GM21526 (cell line): ENCODE measurements at regions not wholly inside any gene's neighbourhood (a gene's known extent, or its start where the extent isn't known, plus 50 kb on each side); places are given as distances from the start of the nearest gene placed in this dataset.
"Not testable (repeated sequence)": the region's sequence is repeated elsewhere in the genome, so short reads cannot be mapped to it uniquely, and the experiment has no call there.

Experiments
- ATAC-seq: cut with Tn5 transposase; IDR thresholded peaks from one replicate; pipeline ENCODE4 v1.9.1; 2021; ENCODE audit warnings: moderate library complexity; ENCODE audit not compliant: unreplicated experiment, low FRiP score

- no peak for ATAC-seq
Observed at GRCh38 chr2:66251573-66251972, 183.4 kb upstream of the MEIS1 start.

DNA sequence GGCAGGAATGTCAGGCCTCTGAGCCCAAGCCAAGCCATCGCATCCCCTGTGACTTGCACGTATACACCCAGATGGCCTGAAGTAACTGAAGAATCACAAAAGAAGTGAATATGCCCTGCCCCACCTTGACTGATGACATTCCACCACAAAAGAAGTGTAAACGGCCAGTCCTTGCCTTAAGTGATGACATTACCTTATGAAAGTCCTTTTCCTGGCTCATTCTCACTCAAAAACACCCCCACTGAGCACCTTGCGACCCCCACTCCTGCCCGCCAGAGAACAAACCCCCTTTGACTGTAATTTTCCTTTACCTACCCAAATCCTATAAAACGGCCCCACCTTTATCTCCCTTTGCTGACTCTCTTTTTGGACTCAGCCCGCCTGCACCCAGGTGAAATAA is 185.8 kb upstream of the MEIS1 start:
- not testable (repeated sequence) for ATAC-seq

DNA sequence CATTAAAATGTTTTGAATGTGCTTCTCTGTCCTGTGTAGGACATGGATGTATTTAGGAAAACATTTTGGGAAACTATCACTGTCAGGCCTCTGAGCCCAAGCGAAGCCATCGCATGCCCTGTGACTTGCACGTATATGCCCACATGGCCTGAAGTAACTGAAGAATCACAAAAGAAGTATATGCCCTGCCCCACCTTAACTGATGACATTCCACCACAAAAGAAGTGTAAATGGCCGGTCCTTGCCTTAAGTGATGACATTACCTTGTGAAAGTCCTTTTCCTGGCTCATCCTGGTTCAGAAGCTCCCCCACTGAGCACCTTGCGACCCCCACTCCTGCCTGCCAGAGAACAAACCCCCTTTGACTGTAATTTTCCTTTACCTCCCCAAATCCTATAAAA is 191.1 kb upstream of the MEIS1 start:
- not testable (repeated sequence) for ATAC-seq

DNA sequence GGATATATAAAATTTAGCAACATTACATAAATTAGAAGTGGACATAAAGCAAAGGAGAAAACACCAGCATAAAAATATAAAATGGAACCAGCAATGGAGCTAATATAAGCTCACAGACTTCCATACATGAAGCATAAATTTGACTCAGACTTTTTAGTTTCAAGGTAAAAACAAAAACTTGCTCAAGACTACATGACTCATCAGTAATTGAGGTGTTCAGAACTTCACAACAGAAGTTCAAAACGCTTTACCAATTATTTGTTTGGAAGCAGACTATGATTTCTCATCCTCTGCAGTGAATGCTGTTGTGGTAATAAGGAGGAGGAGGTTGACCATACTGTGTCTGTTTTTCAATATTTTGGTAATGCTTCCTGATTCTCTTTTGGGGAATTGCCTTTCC is 192.0 kb upstream of the MEIS1 start:
- ATAC-seq = not testable (repeated sequence)

DNA sequence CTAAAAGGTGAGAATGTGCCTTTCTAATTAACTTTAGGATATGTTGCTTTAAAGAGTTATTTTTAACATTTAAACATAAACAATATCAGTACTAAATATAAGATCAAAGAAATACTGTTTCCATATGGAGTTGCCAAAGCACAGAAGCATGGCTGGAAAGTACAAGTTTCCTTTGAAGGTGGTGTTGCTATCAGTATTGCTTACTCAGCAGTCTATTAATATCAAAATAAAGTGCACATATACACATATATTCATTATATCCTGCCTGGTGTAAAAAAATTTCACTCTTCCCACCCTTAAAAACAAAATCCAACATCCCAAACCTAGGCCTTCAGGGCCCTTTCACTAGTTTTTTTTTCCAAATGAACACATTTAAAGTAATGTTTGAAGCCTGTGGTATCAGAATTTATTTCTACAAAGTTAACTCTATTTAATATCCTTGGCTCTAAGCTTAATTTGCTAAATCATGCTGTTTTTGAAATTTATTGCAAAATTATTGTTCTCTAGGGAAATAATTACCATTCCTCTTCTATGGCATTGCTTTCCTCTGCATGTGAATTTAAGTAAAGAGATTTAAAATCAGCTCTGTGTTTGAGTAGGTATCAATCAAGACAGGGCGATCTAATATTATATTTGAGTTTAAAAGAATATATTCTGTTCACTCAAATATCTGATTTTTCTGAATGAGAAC is 192.7 kb upstream of the MEIS1 start:
- no peak for ATAC-seq

GRCh38 chr2:66240286-66240685 is 194.6 kb upstream of the MEIS1 start:
- ATAC-seq = no peak

GRCh38 chr2:66239655-66240054 is 195.3 kb upstream of the MEIS1 start:
- no peak for ATAC-seq

- ATAC-seq = no peak
Observed at GRCh38 chr2:66237803-66238379, 197.0 kb upstream of the MEIS1 start.

- ATAC-seq = no peak
Observed at GRCh38 chr2:66236816-66237802, 197.8 kb upstream of the MEIS1 start.

- ATAC-seq = no peak
Observed at GRCh38 chr2:66236067-66236685, 198.7 kb upstream of the MEIS1 start.

- no peak for ATAC-seq
Observed at GRCh38 chr2:66235428-66235827, 199.5 kb upstream of the MEIS1 start.

GRCh38 chr2:66233981-66234380 is 200.9 kb upstream of the MEIS1 start:
- ATAC-seq = no peak

DNA sequence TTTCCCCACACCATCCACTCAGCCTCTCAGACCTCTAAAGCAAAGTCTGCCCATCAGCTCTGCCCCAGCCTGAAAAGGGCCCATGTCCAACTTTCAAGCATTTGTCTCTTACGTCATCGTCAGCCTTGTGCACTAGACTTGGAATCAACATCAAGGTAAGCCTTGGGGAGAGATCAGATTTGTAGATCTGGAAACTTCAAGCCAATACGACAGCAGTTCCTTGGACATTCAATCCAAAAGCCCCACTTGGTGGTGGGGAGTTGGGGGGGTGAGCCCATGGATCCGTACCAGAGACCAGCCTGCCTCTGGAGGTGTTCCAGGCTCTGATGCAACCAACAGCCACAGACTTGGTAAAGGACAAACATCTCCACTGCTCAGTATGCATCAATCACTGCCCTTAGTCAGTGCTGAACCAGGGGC is 206.8 kb upstream of the MEIS1 start:
- no peak for ATAC-seq

DNA sequence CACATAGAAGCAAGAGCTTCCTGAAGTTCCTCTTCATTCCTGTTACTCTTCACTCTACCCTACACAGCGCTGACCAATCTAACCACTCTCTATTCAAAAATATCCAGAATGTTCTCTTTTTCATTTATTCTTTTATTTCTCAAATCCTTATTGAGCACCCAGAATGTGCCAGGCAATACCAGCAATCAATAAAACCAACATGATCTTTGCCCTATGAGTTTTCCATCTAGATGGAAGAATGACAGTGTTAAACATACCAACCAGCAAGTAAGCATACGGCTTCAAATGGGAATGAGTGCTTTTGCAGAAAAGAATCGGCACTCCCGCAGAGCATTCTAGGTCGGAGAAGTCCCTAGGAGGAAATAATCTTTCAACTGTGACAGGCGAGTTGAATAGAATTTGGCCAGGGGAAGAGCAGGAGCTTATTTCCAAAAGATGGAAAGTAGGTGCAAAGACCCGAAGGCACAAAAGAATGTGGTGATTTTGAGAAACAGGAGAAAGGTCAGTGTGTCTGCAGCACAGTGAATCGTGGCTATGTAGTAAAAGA is 217.8 kb upstream of the MEIS1 start:
- ATAC-seq = no peak

DNA sequence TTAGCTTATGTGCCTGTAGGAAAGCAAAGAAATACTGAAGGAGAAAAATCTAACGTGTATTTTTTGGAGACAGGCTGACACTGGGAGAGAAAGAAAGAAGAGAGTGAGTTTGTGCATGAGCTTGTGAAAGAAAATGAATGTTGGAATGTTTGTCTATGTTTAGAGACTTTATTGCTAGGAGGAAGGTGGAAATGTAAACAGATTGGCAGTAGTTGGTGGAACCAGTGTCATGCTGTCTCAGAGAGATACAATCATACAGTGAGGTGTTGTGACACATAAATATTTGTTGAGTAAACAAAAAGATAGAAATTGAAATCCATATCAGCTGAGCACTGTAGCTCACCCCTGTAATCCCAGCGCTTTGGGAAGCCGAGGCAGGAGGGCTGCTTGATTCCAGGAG is 222.2 kb upstream of the MEIS1 start:
- ATAC-seq = no peak

DNA sequence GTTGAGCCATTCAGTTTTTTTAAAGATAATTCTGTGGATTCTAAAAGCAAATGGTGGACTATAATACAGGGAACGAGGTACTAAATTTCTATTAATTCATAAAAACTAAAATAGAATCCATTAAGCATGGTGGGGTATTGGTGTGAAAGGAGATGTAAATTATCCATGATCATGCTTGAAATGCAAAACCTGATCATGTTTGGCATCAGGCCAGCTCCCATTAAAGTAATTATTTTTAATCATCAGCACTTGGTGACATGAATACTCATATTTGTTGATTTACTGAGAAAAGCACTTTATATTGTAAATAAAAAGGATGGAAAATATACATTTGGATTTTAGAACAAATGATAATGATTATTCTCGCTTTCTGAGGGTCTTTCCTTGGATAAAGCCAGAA is 232.3 kb upstream of the MEIS1 start:
- no peak for ATAC-seq

DNA sequence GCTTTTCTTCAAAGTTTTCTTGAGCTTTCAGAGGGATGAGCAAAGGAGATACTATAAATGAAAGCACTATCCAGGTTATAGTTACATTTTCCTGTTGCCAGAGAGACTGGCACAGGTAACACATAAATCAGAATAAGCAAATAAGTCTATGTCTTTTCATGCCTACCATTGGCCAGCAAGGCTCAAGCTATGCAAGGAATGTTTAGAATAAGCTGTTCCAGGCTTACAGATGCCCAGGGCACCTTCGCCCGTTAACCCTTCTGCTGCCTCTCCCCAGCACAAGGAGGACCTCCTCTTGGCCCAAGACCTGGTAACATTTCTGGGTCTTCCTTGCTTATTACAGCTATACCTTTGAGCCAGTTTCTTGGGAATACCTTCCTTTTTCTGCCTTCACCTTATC is 233.7 kb upstream of the MEIS1 start:
- no peak for ATAC-seq

- ATAC-seq = no peak
Observed at GRCh38 chr2:66198873-66199272, 236.1 kb upstream of the MEIS1 start.

GRCh38 chr2:66192888-66193287 is 242.0 kb upstream of the MEIS1 start:
- ATAC-seq = no peak

GRCh38 chr2:66191311-66191710 is 243.6 kb upstream of the MEIS1 start:
- no peak for ATAC-seq

- ATAC-seq = no peak
Observed at GRCh38 chr2:66189553-66189952, 245.4 kb upstream of the MEIS1 start.
